Neural cell (in vitro differentiated cells): ENCODE measurements at regions not wholly inside any gene's neighbourhood (a gene's known extent, or its start where the extent isn't known, plus 50 kb on each side); places are given as distances from the start of the nearest gene placed in this dataset.

Source experiments
- H2AFZ ChIP-seq: fragments of 200-600, 300-800 bp; sonication (generic), shearing (Covaris generic); 2 replicates; pipeline ENCODE4 v1.6.0; 2014; ENCODE audit warnings: low read depth, mild to moderate bottlenecking, antibody characterized with exemption, low read length, moderate library complexity
- H3F3A ChIP-seq: fragments of 200-600 bp; shearing (Covaris generic); 2 replicates; pipeline ENCODE4 v1.6.1; 2016; ENCODE audit warnings: mild to moderate bottlenecking, moderate library complexity, mixed read lengths, antibody characterized with exemption, low read length; ENCODE audit not compliant: insufficient read depth, poor library complexity, severe bottlenecking
- H3K27ac ChIP-seq: fragments of 200-600, 300-800 bp; sonication (generic), shearing (Covaris generic); 2 replicates; pipeline ENCODE4 v1.5.1; 2014; ENCODE audit warnings: mild to moderate bottlenecking, low read length, moderate library complexity
- H3K27me3 ChIP-seq: fragments of 300-800, 200-600 bp; sonication (generic), shearing (Covaris generic); 2 replicates; pipeline ENCODE4 v1.6.0; 2014; ENCODE audit warnings: mild to moderate bottlenecking, low read depth, low read length, moderate library complexity; ENCODE audit not compliant: insufficient read depth
- H3K36me3 ChIP-seq: fragments of 300-800, 200-600 bp; sonication (generic), shearing (Covaris generic); 2 replicates; pipeline ENCODE4 v1.5.1; 2014; ENCODE audit warnings: mild to moderate bottlenecking, antibody characterized with exemption, low read length, moderate library complexity; ENCODE audit not compliant: insufficient read depth
- H3K4me2 ChIP-seq: fragments of 300-800, 200-600 bp; sonication (generic), shearing (Covaris generic); 2 replicates; pipeline ENCODE4 v1.6.0; 2014; ENCODE audit warnings: mild to moderate bottlenecking, low read length
- H3K4me3 ChIP-seq: fragments of 300-800, 200-600 bp; sonication (generic), shearing (Covaris generic); 2 replicates; pipeline ENCODE4 v1.5.1; 2014; ENCODE audit warnings: mild to moderate bottlenecking, low read length, moderate library complexity
- H3K79me2 ChIP-seq: fragments of 200-600 bp; shearing (Covaris generic); replicated peaks from 2 replicates; pipeline ENCODE4 v1.6.0; 2014; ENCODE audit warnings: mild to moderate bottlenecking, low read length, moderate library complexity; ENCODE audit not compliant: insufficient read depth
- H3K9ac ChIP-seq: fragments of 300-800, 200-600 bp; sonication (generic), shearing (Covaris generic); 2 replicates; pipeline ENCODE4 v1.6.1; 2016; ENCODE audit warnings: mild to moderate bottlenecking, low read length, mixed read lengths
- H3K9me2 ChIP-seq: fragments of 200-600 bp; shearing (Covaris generic); 2 replicates; pipeline ENCODE4 v1.6.1; 2016; ENCODE audit warnings: mild to moderate bottlenecking, low read length, mixed read lengths; ENCODE audit not compliant: insufficient read depth
- H3K9me3 ChIP-seq: fragments of 200-600, 300-800 bp; sonication (generic), shearing (Covaris generic); 2 replicates; pipeline ENCODE4 v1.6.1; 2016; ENCODE audit warnings: mild to moderate bottlenecking, mixed run types, low read length, moderate library complexity, mixed read lengths
- H4K20me1 ChIP-seq: fragments of 200-600 bp; shearing (Covaris generic); 2 replicates; pipeline ENCODE4 v1.6.1; 2016; ENCODE audit warnings: mild to moderate bottlenecking, mixed run types; ENCODE audit not compliant: insufficient read depth
- CTCF ChIP-seq: fragments of 450-650 bp; IDR thresholded peaks from 2 replicates; pipeline ENCODE4 v1.5.1; 2014; ENCODE audit warnings: antibody characterized with exemption, mild to moderate bottlenecking, moderate library complexity; ENCODE audit not compliant: poor library complexity, severe bottlenecking
- EP300 ChIP-seq: fragments of 450-650 bp; conservative IDR thresholded peaks from 2 replicates; pipeline ENCODE4 v1.6.1; 2014; ENCODE audit warnings: antibody characterized with exemption, mild to moderate bottlenecking, moderate library complexity; ENCODE audit not compliant: poor library complexity, severe bottlenecking
- EZH2 ChIP-seq: fragments of 200-600, 300-800 bp; shearing (Covaris generic), sonication (generic); IDR thresholded peaks from 2 replicates; pipeline ENCODE4 v1.6.1; 2014; ENCODE audit warnings: antibody characterized with exemption, low read length, borderline replicate concordance, mild to moderate bottlenecking; ENCODE audit not compliant: insufficient read depth, poor library complexity, severe bottlenecking
- MXI1 ChIP-seq: fragments of 450-650 bp; conservative IDR thresholded peaks from 2 replicates; pipeline ENCODE4 v1.6.1; 2014; ENCODE audit warnings: antibody characterized with exemption, mild to moderate bottlenecking; ENCODE audit not compliant: poor library complexity, severe bottlenecking
- POLR2AphosphoS5 ChIP-seq: IDR thresholded peaks from 2 replicates; pipeline ENCODE4 v1.6.1; 2012
- RAD21 ChIP-seq: fragments of 450-650 bp; conservative IDR thresholded peaks from 2 replicates; pipeline ENCODE4 v1.6.1; 2014; ENCODE audit warnings: antibody characterized with exemption, mild to moderate bottlenecking, moderate library complexity
- REST ChIP-seq: IDR thresholded peaks from 2 replicates; pipeline ENCODE4 v1.6.1; 2012; ENCODE audit warnings: borderline replicate concordance
- SMC3 ChIP-seq: fragments of 450-650 bp; conservative IDR thresholded peaks from 2 replicates; pipeline ENCODE4 v1.6.1; 2014; ENCODE audit warnings: antibody characterized with exemption, mild to moderate bottlenecking, moderate library complexity; ENCODE audit not compliant: poor library complexity
- TAF1 ChIP-seq: IDR thresholded peaks from 2 replicates; pipeline ENCODE4 v1.6.1; 2012; ENCODE audit warnings: low read depth

- H3K27ac ChIP-seq, result no peak overlapping the region
- H4K20me1 ChIP-seq, result no peaks in the 10 kb centered on the region
- no peak overlapping the region for H3K4me3 ChIP-seq
- no peaks in the 10 kb centered on the region for H3K9me2 ChIP-seq
- no peaks in the 10 kb centered on the region for H3K79me2 ChIP-seq
- H3K9ac ChIP-seq, result no peak overlapping the region
- no peak overlapping the region for H2AFZ ChIP-seq
- TF ChIP-seq MXI1, result no peak
- no peak for TF ChIP-seq RAD21
- H3K36me3 ChIP-seq, result no peaks in the 10 kb centered on the region
- no peak overlapping the region for H3K4me2 ChIP-seq
- H3F3A ChIP-seq, result no peaks in the 10 kb centered on the region
- H3K9me3 ChIP-seq, result no peaks in the 10 kb centered on the region
- no peaks in the 10 kb centered on the region for H3K27me3 ChIP-seq
Measured at GRCh38 chr6:48818052-48818412, 645.0 kb downstream of the MMUT start.

- Histone ChIP-seq H3F3A (no peaks in the 10 kb centered on the region), H3K27me3 (no peaks in the 10 kb centered on the region), H3K4me3 (no peak overlapping the region), H3K4me2 (no peak overlapping the region), H3K9me3 (no peaks in the 10 kb centered on the region), H2AFZ (no peak overlapping the region), H3K79me2 (no peaks in the 10 kb centered on the region), H3K36me3 (no peaks in the 10 kb centered on the region), H3K9ac (no peak overlapping the region), H4K20me1 (no peaks in the 10 kb centered on the region), H3K27ac (no peak overlapping the region), H3K9me2 (no peaks in the 10 kb centered on the region)
- TF ChIP-seq MXI1, result no peak
- no peak for TF ChIP-seq REST
- no peak for TF ChIP-seq EP300
- no peak for TF ChIP-seq EZH2
- TF ChIP-seq POLR2AphosphoS5, result no peak
- TF ChIP-seq SMC3, result no peak
- no peak for TF ChIP-seq RAD21
- TF ChIP-seq CTCF, result no peak
- no peak for TF ChIP-seq TAF1
Measured at GRCh38 chr6:48817333-48818051, 645.6 kb downstream of the MMUT start.

GRCh38 chr6:48814957-48815356, 648.1 kb downstream of the MMUT start:
- Histone ChIP-seq H2AFZ (no peak overlapping the region), H3K79me2 (no peaks in the 10 kb centered on the region), H4K20me1 (no peaks in the 10 kb centered on the region), H3K9me3 (no peaks in the 10 kb centered on the region), H3K9ac (no peak overlapping the region), H3K4me3 (no peak overlapping the region), H3F3A (no peaks in the 10 kb centered on the region), H3K36me3 (no peaks in the 10 kb centered on the region), H3K27ac (no peak overlapping the region), H3K4me2 (no peak overlapping the region), H3K9me2 (no peaks in the 10 kb centered on the region), H3K27me3 (no peaks in the 10 kb centered on the region)
- no peak for TF ChIP-seq RAD21
- TF ChIP-seq EZH2, result no peak
- TF ChIP-seq SMC3, result no peak
- TF ChIP-seq POLR2AphosphoS5, result no peak
- no peak for TF ChIP-seq MXI1
- no peak for TF ChIP-seq EP300
- no peak for TF ChIP-seq CTCF
- no peak for TF ChIP-seq TAF1
- no peak for TF ChIP-seq REST
